NCI-H2227 (cell line): ENCODE measurements at regions not wholly inside any gene's neighbourhood (a gene's known extent, or its start where the extent isn't known, plus 50 kb on each side); places are given as distances from the start of the nearest gene placed in this dataset.
"Not testable (repeated sequence)": the region's sequence is repeated elsewhere in the genome, so short reads cannot be mapped to it uniquely, and the experiment has no call there.

ENCODE experiments used
- DNase-seq: peaks from one replicate; lab custom pipeline; 2025; ENCODE audit not compliant: unreplicated experiment; lab: John Stamatoyannopoulos, UW

- no peak for DNase-seq
Observed at GRCh38 chr19:30267332-30267731, 104.9 kb upstream of the ZNF536 start.

GRCh38 chr19:30268601-30269000 lies 103.6 kb upstream of the ZNF536 start:
- no peak for DNase-seq

GRCh38 chr19:30269638-30270037 lies 102.5 kb upstream of the ZNF536 start:
- no peak for DNase-seq

- DNase-seq: no peak
Observed at GRCh38 chr19:30271816-30272215, 100.4 kb upstream of the ZNF536 start.

GRCh38 chr19:30272554-30272953 lies 99.6 kb upstream of the ZNF536 start:
- no peak for DNase-seq

GRCh38 chr19:30273184-30273583 lies 99.0 kb upstream of the ZNF536 start:
- DNase-seq: no peak

GRCh38 chr19:30274987-30275386 lies 97.2 kb upstream of the ZNF536 start:
- DNase-seq: no peak

GRCh38 chr19:30276011-30276882 lies 95.9 kb upstream of the ZNF536 start:
- no peak for DNase-seq

GRCh38 chr19:30276883-30277280 lies 95.3 kb upstream of the ZNF536 start:
- DNase-seq: no peak

GRCh38 chr19:30277941-30278881 lies 94.0 kb upstream of the ZNF536 start:
- DNase-seq: no peak

GRCh38 chr19:30278882-30279254 lies 93.3 kb upstream of the ZNF536 start:
- DNase-seq: no peak

GRCh38 chr19:30280018-30280417 lies 92.2 kb upstream of the ZNF536 start:
- DNase-seq: no peak

GRCh38 chr19:30281906-30282305 lies 90.3 kb upstream of the ZNF536 start:
- no peak for DNase-seq

GRCh38 chr19:30283556-30283955 lies 88.6 kb upstream of the ZNF536 start:
- DNase-seq: no peak

GRCh38 chr19:30284209-30284608 lies 88.0 kb upstream of the ZNF536 start:
- no peak for DNase-seq

- no peak for DNase-seq
Observed at GRCh38 chr19:30284885-30285284, 87.3 kb upstream of the ZNF536 start.

- no peak for DNase-seq
Observed at GRCh38 chr19:30286378-30286777, 85.8 kb upstream of the ZNF536 start.

- no peak for DNase-seq
Observed at GRCh38 chr19:30287259-30287658, 84.9 kb upstream of the ZNF536 start.

GRCh38 chr19:30287973-30288372 lies 84.2 kb upstream of the ZNF536 start:
- no peak for DNase-seq

GRCh38 chr19:30288911-30289310 lies 83.3 kb upstream of the ZNF536 start:
- no peak for DNase-seq

- no peak for DNase-seq
Observed at GRCh38 chr19:30289336-30289735, 82.8 kb upstream of the ZNF536 start.

GRCh38 chr19:30290805-30291204 lies 81.4 kb upstream of the ZNF536 start:
- DNase-seq: not testable (repeated sequence)
